HCT116 (cell line): ENCODE measurements at regions not wholly inside any gene's neighbourhood (a gene's known extent, or its start where the extent isn't known, plus 50 kb on each side); places are given as distances from the start of the nearest gene placed in this dataset.

Experiments
- ATAC-seq: fragments of 200-7000 bp; cut with Tn5 transposase; 2 replicates; pipeline ENCODE4 v1.9.1; 2020; ENCODE audit warnings: mild to moderate bottlenecking, moderate library complexity
- BruUV-seq: library from RNA; stranded (reverse); fragments of 400-500 nt; replicated peaks from 2 replicates; lab custom pipeline; 2021; lab: Mats Ljungman, UMichigan
- CTCF ChIA-PET: fragments of 300-600 bp; sonication (Branson Sonifier 250); formaldehyde crosslinking; loops from one replicate; lab custom pipeline; 2021; ENCODE audit warnings: antibody characterized with exemption; lab: Charles Lee
- POLR2A ChIA-PET: fragments of 300-600, 350-600 bp; sonication (Branson Sonifier 250); formaldehyde crosslinking; loops from one replicate; lab custom pipeline; 2021; ENCODE audit warnings: antibody characterized with exemption; lab: Charles Lee
- RAD21 ChIA-PET, 2 experiments: fragments of 300-600 bp; sonication (Branson Sonifier 250); formaldehyde crosslinking; loops; one replicate each; lab custom pipeline; 2023; ENCODE audit warnings: low total read pairs in 2 of 2; ENCODE audit not compliant: uncharacterized antibody in 2 of 2, unreplicated experiment in 2 of 2, low non-redundant PET in 1 of 2; lab: Charles Lee
- DNase-seq: peaks from one replicate; pipeline ENCODE4 v3.0.0-alpha.2; 2010; ENCODE audit warnings: low read depth, low spot score
- H2AFZ ChIP-seq: fragments of 200-600 bp; shearing (Covaris generic), sonication (generic); 2 replicates; pipeline ENCODE4 v1.6.1; 2017; ENCODE audit warnings: low read depth, mixed run types, mixed read lengths, antibody characterized with exemption, low read length; ENCODE audit not compliant: poor library complexity, severe bottlenecking
- H3K27ac ChIP-seq: 2 replicates; pipeline ENCODE4 v1.5.1; 2012; ENCODE audit warnings: low read depth, low read length
- H3K27me3 ChIP-seq: fragments of 200-600 bp; sonication (generic); 2 replicates; pipeline ENCODE4 v1.6.1; 2016; ENCODE audit warnings: mixed run types, low read length, mixed read lengths; ENCODE audit not compliant: insufficient read depth
- H3K36me3 ChIP-seq, 2 experiments: fragments of 200-500 bp in 1 of 2; fragments of 200-600 bp in 1 of 2; sonication (Bioruptor generic) in 1 of 2; sonication (generic) in 1 of 2; 2 replicates each; pipeline versions ENCODE4 v1.5.1 to v1.6.1; 2014 to 2016; ENCODE audit warnings: low read length in 2 of 2, inconsistent platforms in 1 of 2, mixed read lengths in 1 of 2, mixed run types in 1 of 2; ENCODE audit not compliant: insufficient read depth in 2 of 2, control insufficient read depth in 1 of 2
- H3K4me1 ChIP-seq, 2 experiments: fragments of 200-600 bp in 1 of 2; sonication (generic) in 1 of 2; 2 replicates each; pipeline versions ENCODE4 v1.5.1 to v1.6.1; 2012 to 2017; ENCODE audit warnings: low read length in 2 of 2, inconsistent platforms in 1 of 2, mild to moderate bottlenecking in 1 of 2, mixed read lengths in 1 of 2, mixed run types in 1 of 2, moderate library complexity in 1 of 2; ENCODE audit not compliant: insufficient read depth in 2 of 2, control insufficient read depth in 1 of 2
- H3K4me2 ChIP-seq: fragments of 200-600 bp; sonication (generic); 2 replicates; pipeline ENCODE4 v1.6.1; 2017; ENCODE audit warnings: mixed run types, low read length, mixed read lengths
- H3K4me3 ChIP-seq, 2 experiments: fragments of 200-600 bp in 1 of 2; sonication (generic) in 1 of 2; replicated peaks in 1 of 2; 2 replicates each; pipeline ENCODE4 v1.5.1; 2011 to 2016; ENCODE audit warnings: low read length in 2 of 2, control low read depth in 1 of 2, low read depth in 1 of 2, mild to moderate bottlenecking in 1 of 2, mixed read lengths in 1 of 2, mixed run types in 1 of 2
- H3K79me2 ChIP-seq: fragments of 200-600 bp; sonication (generic); 2 replicates; pipeline ENCODE4 v1.6.1; 2017; ENCODE audit warnings: mild to moderate bottlenecking, mixed run types, low read length, moderate library complexity, mixed read lengths; ENCODE audit not compliant: insufficient read depth
- H3K9ac ChIP-seq: fragments of 200-600 bp; sonication (generic); 2 replicates; pipeline ENCODE4 v1.6.1; 2016; ENCODE audit warnings: low read length, mixed read lengths
- H3K9me2 ChIP-seq: fragments of 200-600 bp; sonication (generic), shearing (Covaris generic); 2 replicates; pipeline ENCODE4 v1.6.1; 2017; ENCODE audit warnings: mixed run types, mild to moderate bottlenecking, moderate library complexity; ENCODE audit not compliant: insufficient read depth
- H3K9me3 ChIP-seq, 2 experiments: fragments of 200-500 bp in 1 of 2; fragments of 200-600 bp in 1 of 2; sonication (Bioruptor generic) in 1 of 2; sonication (generic) in 1 of 2; 2 replicates each; pipeline ENCODE4 v1.6.1; 2014 to 2017; ENCODE audit warnings: low read length in 2 of 2, mixed read lengths in 2 of 2, inconsistent platforms in 1 of 2, low read depth in 1 of 2, mild to moderate bottlenecking in 1 of 2, mixed run types in 1 of 2, moderate library complexity in 1 of 2; ENCODE audit not compliant: control insufficient read depth in 1 of 2, insufficient read depth in 1 of 2
- H4K20me1 ChIP-seq: fragments of 200-600 bp; sonication (generic), shearing (Covaris generic); 2 replicates; pipeline ENCODE4 v1.6.1; 2017; ENCODE audit warnings: mixed run types, mild to moderate bottlenecking, moderate library complexity; ENCODE audit not compliant: insufficient read depth
- CBX3 ChIP-seq: IDR thresholded peaks from 2 replicates; pipeline ENCODE4 v1.6.1; 2012; ENCODE audit warnings: low read depth
- EGR1 ChIP-seq: IDR thresholded peaks from 2 replicates; pipeline ENCODE4 v1.6.1; 2012; ENCODE audit warnings: low read depth
- ELF1 ChIP-seq: IDR thresholded peaks from 2 replicates; pipeline ENCODE4 v1.6.1; 2012; ENCODE audit warnings: low read depth, borderline replicate concordance
- EZH2phosphoT487 ChIP-seq: fragments of 200-600 bp; IDR thresholded peaks from 2 replicates; pipeline ENCODE4 v1.6.1; 2018; ENCODE audit warnings: antibody characterized with exemption, borderline replicate concordance
- FOSL1 ChIP-seq: IDR thresholded peaks from 2 replicates; pipeline ENCODE4 v1.6.1; 2012; ENCODE audit warnings: low read depth
- JUND ChIP-seq: IDR thresholded peaks from 2 replicates; pipeline ENCODE4 v1.6.1; 2012
- POLR2A ChIP-seq: IDR thresholded peaks from 2 replicates; pipeline ENCODE4 v1.7.0; 2011; ENCODE audit warnings: borderline replicate concordance; ENCODE audit not compliant: insufficient read depth, insufficient read length; ENCODE audit errors: extremely low read depth
- SIN3A ChIP-seq: IDR thresholded peaks from 2 replicates; pipeline ENCODE4 v1.6.1; 2012; ENCODE audit warnings: low read depth
- SRF ChIP-seq: IDR thresholded peaks from 2 replicates; pipeline ENCODE4 v1.6.1; 2012; ENCODE audit warnings: low read depth
- YY1 ChIP-seq: IDR thresholded peaks from 2 replicates; pipeline ENCODE4 v1.6.1; 2011; ENCODE audit warnings: low read length, low read depth, moderate library complexity, mild to moderate bottlenecking; ENCODE audit not compliant: insufficient replicate concordance; ENCODE audit errors: extremely low read depth
- ZFX ChIP-seq: fragments of 450-650 bp; IDR thresholded peaks from 2 replicates; pipeline ENCODE4 v1.6.1; 2017
- ZNF274 ChIP-seq: fragments of 200-500 bp; sonication (Bioruptor generic); IDR thresholded peaks from 2 replicates; pipeline ENCODE4 v1.6.1; 2014; ENCODE audit warnings: mild to moderate bottlenecking, low read depth, low read length, inconsistent platforms
- intact Hi-C: fragments of 100-400 bp; cut with micrococcal nuclease; formaldehyde crosslinking; loops from 2 replicates; pipeline ENCODE4 v1.10.0; 2022
- TF ChIP-seq, protein P1 (sequence below): IDR thresholded peaks from 2 replicates; pipeline ENCODE4 v1.6.1; 2012; ENCODE audit warnings: low read depth
- TF ChIP-seq, protein P2 (sequence below): IDR thresholded peaks from 2 replicates; pipeline ENCODE4 v1.6.1; 2011; ENCODE audit warnings: mild to moderate bottlenecking, low read length, moderate library complexity; ENCODE audit not compliant: insufficient replicate concordance; ENCODE audit errors: extremely low read depth
- TF ChIP-seq, protein P3 (sequence below): IDR thresholded peaks from 2 replicates; pipeline ENCODE4 v1.6.1; 2012
- TF ChIP-seq, protein P4 (sequence below), 3 experiments: fragments of 200-600 bp in 1 of 3; sonication (generic) in 1 of 3; IDR thresholded peaks in 2 of 3; conservative IDR thresholded peaks in 1 of 3; 2 replicates each; pipeline ENCODE4 v1.5.1; 2012 to 2017; ENCODE audit warnings: low read depth in 2 of 3, low read length in 2 of 3, antibody characterized with exemption in 1 of 3, borderline replicate concordance in 1 of 3, control low read depth in 1 of 3, mild to moderate bottlenecking in 1 of 3, mixed read lengths in 1 of 3, mixed run types in 1 of 3, moderate library complexity in 1 of 3; ENCODE audit not compliant: insufficient read depth in 1 of 3

DNA sequence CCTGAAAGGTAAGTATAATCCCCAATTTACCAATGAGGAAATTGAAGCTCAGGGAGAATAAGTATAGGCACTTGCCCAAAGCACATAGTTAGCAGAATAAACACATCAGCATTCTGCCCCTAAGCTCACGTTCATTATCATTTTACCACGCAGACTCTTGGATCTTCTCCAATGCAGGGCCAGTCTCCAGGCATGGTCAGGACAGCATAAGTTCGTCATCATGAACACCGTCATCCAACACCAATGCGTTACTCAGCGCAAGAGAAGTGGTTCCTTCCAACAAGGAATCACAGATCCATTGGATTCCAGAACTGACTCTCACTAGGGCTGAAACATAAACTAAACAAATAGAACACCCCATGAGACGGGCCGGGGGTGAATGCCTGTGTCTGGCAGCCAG is 86.5 kb upstream of the GPM6B start (continued):
- TF ChIP-seq SIN3A (no peak), SRF (no peak)
- TF ChIP-seq, protein P1, sequence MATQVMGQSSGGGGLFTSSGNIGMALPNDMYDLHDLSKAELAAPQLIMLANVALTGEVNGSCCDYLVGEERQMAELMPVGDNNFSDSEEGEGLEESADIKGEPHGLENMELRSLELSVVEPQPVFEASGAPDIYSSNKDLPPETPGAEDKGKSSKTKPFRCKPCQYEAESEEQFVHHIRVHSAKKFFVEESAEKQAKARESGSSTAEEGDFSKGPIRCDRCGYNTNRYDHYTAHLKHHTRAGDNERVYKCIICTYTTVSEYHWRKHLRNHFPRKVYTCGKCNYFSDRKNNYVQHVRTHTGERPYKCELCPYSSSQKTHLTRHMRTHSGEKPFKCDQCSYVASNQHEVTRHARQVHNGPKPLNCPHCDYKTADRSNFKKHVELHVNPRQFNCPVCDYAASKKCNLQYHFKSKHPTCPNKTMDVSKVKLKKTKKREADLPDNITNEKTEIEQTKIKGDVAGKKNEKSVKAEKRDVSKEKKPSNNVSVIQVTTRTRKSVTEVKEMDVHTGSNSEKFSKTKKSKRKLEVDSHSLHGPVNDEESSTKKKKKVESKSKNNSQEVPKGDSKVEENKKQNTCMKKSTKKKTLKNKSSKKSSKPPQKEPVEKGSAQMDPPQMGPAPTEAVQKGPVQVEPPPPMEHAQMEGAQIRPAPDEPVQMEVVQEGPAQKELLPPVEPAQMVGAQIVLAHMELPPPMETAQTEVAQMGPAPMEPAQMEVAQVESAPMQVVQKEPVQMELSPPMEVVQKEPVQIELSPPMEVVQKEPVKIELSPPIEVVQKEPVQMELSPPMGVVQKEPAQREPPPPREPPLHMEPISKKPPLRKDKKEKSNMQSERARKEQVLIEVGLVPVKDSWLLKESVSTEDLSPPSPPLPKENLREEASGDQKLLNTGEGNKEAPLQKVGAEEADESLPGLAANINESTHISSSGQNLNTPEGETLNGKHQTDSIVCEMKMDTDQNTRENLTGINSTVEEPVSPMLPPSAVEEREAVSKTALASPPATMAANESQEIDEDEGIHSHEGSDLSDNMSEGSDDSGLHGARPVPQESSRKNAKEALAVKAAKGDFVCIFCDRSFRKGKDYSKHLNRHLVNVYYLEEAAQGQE, result no peak
- TF ChIP-seq, protein P2, sequence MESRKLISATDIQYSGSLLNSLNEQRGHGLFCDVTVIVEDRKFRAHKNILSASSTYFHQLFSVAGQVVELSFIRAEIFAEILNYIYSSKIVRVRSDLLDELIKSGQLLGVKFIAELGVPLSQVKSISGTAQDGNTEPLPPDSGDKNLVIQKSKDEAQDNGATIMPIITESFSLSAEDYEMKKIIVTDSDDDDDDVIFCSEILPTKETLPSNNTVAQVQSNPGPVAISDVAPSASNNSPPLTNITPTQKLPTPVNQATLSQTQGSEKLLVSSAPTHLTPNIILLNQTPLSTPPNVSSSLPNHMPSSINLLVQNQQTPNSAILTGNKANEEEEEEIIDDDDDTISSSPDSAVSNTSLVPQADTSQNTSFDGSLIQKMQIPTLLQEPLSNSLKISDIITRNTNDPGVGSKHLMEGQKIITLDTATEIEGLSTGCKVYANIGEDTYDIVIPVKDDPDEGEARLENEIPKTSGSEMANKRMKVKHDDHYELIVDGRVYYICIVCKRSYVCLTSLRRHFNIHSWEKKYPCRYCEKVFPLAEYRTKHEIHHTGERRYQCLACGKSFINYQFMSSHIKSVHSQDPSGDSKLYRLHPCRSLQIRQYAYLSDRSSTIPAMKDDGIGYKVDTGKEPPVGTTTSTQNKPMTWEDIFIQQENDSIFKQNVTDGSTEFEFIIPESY, result no peak
- TF ChIP-seq, all 23 proteins: peak for 0

GRCh38 chrX:13902406-13902805 is 85.5 kb upstream of the GPM6B start:
- BruUV-seq, result no TSS peak
- TF ChIP-seq FOSL1, result no peak
- TF ChIP-seq ELF1, result no peak
- no peak for TF ChIP-seq JUND
- TF ChIP-seq, protein P3, sequence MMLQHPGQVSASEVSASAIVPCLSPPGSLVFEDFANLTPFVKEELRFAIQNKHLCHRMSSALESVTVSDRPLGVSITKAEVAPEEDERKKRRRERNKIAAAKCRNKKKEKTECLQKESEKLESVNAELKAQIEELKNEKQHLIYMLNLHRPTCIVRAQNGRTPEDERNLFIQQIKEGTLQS, result no peak
- TF ChIP-seq, protein P2, result no peak
- no peak for TF ChIP-seq SIN3A
- TF ChIP-seq EZH2phosphoT487, result no peak
- TF ChIP-seq ZFX, result no peak
- no peak for TF ChIP-seq CBX3
- no peak for TF ChIP-seq ZNF274
- TF ChIP-seq, protein P4, sequence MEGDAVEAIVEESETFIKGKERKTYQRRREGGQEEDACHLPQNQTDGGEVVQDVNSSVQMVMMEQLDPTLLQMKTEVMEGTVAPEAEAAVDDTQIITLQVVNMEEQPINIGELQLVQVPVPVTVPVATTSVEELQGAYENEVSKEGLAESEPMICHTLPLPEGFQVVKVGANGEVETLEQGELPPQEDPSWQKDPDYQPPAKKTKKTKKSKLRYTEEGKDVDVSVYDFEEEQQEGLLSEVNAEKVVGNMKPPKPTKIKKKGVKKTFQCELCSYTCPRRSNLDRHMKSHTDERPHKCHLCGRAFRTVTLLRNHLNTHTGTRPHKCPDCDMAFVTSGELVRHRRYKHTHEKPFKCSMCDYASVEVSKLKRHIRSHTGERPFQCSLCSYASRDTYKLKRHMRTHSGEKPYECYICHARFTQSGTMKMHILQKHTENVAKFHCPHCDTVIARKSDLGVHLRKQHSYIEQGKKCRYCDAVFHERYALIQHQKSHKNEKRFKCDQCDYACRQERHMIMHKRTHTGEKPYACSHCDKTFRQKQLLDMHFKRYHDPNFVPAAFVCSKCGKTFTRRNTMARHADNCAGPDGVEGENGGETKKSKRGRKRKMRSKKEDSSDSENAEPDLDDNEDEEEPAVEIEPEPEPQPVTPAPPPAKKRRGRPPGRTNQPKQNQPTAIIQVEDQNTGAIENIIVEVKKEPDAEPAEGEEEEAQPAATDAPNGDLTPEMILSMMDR (IDR thresholded peaks at IDR 0.05 in 2 of 3, conservative IDR thresholded peaks at IDR 0.05 in 1 of 3; ENCODE audit: borderline replicate concordance in 1 of 3, insufficient read depth in 1 of 3, low read depth in 2 of 3, low read length in 2 of 3), result no peak
- TF ChIP-seq YY1, result no peak
- no peak for TF ChIP-seq POLR2A
- no peak for TF ChIP-seq EGR1

More at GRCh38 chrX:13902406-13902805, 85.5 kb upstream of the GPM6B start:
- Histone ChIP-seq H3K27me3 (no peaks in the 10 kb centered on the region), H3K79me2 (no peaks in the 10 kb centered on the region), H3K27ac (no peak overlapping the region), H3K4me1 (peaks cover 0 to 7% of the 10 kb centered on the region in 2 experiments; a peak in 1 of 4 replicates), H3K36me3 (no peaks in the 10 kb centered on the region), H4K20me1 (no peaks in the 10 kb centered on the region), H3K4me3 (no peak overlapping the region), H2AFZ (no peak overlapping the region), H3K4me2 (no peak overlapping the region), H3K9ac (no peak overlapping the region), H3K9me2 (no peaks in the 10 kb centered on the region), H3K9me3 (no peaks in the 10 kb centered on the region)
- intact Hi-C loops, result no loop called here
- POLR2A ChIA-PET, result no interaction called here
- DNase-seq (no peak), ATAC-seq (no peak)
- RAD21 ChIA-PET, result no interaction called here
- CTCF ChIA-PET, result no interaction called here
